ENCODE measurements at regions not wholly inside any gene's neighbourhood (a gene's known extent, or its start where the extent isn't known, plus 50 kb on each side); places are given as distances from the start of the nearest gene placed in this dataset.

DNA sequence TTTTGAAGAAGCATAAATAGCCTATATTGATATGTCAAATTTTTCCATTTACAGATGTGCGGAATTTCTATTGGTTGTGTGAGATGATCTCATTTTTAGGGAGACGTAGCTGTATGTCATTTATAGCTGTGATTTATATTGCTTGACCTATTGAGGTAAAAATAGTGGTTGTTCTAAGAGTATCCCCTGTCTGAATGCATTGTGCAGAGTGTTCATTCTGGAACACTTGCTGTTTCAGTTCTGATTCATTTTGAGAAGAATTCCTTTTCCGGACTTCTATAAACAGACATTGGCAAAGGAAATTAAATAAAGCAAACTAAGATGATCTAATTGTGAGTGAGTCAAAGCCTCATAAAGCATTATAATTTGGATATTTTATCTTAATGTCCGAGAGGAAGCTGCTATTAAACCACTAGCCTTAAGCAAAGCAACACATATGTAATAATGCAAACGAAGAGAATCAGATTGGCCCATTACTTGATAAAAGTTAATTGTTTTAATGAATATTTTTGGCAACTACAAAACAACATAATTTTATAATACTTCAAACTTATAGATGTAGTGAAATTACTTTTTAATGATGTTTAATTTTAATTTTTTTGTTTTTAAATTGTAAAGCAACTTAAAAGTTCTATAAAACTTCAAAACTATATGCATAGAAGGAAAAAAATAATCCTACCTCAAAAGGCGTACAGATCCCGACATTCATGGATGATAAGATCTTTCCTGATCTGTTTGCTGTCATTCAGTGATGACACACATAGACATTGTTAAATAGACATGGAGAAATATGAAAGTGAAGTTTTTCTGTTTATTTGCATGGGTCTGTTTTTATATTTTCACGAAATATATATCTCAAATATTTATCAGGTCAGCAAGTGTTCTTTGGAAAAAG lies 942.6 kb upstream of the SLC10A2 start:
- TF ChIP-seq, protein P1, sequence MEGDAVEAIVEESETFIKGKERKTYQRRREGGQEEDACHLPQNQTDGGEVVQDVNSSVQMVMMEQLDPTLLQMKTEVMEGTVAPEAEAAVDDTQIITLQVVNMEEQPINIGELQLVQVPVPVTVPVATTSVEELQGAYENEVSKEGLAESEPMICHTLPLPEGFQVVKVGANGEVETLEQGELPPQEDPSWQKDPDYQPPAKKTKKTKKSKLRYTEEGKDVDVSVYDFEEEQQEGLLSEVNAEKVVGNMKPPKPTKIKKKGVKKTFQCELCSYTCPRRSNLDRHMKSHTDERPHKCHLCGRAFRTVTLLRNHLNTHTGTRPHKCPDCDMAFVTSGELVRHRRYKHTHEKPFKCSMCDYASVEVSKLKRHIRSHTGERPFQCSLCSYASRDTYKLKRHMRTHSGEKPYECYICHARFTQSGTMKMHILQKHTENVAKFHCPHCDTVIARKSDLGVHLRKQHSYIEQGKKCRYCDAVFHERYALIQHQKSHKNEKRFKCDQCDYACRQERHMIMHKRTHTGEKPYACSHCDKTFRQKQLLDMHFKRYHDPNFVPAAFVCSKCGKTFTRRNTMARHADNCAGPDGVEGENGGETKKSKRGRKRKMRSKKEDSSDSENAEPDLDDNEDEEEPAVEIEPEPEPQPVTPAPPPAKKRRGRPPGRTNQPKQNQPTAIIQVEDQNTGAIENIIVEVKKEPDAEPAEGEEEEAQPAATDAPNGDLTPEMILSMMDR (conservative IDR thresholded peaks at IDR 0.05; ENCODE audit: low read depth in 2 of 2) = no peak
- TF ChIP-seq REST (IDR thresholded peaks at IDR 0.05; ENCODE audit: unreplicated experiment) (no peak), EZH2phosphoT487 (IDR thresholded peaks at IDR 0.05; ENCODE audit: unreplicated experiment) (no peak)

Data from GM23338 (cell line).